ENCODE measurements at regions not wholly inside any gene's neighbourhood (a gene's known extent, or its start where the extent isn't known, plus 50 kb on each side); places are given as distances from the start of the nearest gene placed in this dataset.

DNA sequence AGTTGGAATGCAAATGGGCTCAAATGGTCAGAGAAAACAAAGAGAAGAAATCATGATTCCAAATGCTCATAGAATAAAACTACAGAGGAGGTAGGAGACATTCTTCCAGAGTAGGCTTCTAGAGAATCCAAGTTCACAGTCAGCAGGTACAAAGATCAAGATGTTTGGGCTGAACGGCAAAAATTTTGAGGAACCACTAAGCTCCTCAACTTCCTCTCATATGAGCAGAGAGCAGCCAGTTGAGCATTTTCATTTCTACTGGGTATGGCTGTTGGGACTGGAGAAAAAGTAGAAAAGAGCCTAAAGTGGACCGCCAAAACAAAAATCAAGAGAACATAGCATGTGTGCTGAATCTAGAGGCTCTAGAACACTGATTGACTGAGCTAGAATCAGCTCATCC lies 73.8 kb upstream of the ARID2 start:
- CTCF ChIA-PET = interaction anchor here (0.6 to 1.6 kb wide), 2 partner anchors 10 to 90 kb away, joined by 3 to 4 read pairs; no protein-coding TSS in a partner anchor
- H3K4me3 ChIP-seq (ENCODE audit: low read depth, low read length) = no peak overlapping the region
- POLR2A ChIA-PET = no interaction called here
- TF ChIP-seq, protein P1, sequence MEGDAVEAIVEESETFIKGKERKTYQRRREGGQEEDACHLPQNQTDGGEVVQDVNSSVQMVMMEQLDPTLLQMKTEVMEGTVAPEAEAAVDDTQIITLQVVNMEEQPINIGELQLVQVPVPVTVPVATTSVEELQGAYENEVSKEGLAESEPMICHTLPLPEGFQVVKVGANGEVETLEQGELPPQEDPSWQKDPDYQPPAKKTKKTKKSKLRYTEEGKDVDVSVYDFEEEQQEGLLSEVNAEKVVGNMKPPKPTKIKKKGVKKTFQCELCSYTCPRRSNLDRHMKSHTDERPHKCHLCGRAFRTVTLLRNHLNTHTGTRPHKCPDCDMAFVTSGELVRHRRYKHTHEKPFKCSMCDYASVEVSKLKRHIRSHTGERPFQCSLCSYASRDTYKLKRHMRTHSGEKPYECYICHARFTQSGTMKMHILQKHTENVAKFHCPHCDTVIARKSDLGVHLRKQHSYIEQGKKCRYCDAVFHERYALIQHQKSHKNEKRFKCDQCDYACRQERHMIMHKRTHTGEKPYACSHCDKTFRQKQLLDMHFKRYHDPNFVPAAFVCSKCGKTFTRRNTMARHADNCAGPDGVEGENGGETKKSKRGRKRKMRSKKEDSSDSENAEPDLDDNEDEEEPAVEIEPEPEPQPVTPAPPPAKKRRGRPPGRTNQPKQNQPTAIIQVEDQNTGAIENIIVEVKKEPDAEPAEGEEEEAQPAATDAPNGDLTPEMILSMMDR (IDR thresholded peaks at IDR 0.05; ENCODE audit: insufficient read depth, low read length, missing control alignments) = no peak
- no peak for DNase-seq (ENCODE audit: low read depth, low spot score)

DNA sequence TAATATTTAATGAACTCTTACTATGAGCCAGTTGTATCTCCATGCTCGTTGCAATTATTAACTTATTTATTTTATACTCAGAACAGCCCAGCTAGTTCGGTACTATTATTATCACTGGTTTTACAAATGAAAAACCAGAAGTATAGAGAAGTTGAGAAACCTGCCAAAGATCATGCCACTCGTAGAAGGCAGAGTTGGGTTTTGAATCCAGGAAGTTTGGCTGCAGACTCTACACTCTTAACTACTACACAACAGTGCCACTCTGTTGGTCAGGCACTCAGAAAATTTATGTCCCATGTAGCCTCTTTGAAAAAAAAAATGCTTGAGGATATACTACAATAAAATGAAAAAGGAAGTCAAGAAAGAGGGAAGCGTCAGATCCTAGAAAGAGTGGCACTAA lies 71.5 kb upstream of the ARID2 start:
- TF ChIP-seq, protein P1 (IDR thresholded peaks at IDR 0.05; ENCODE audit: insufficient read depth, low read length, missing control alignments) = no peak
- H3K4me3 ChIP-seq (ENCODE audit: low read depth, low read length) = no peak overlapping the region
- ChIA-PET POLR2A (no interaction called here), CTCF (no interaction called here)
- DNase-seq (ENCODE audit: low read depth, low spot score) = no peak

DNA sequence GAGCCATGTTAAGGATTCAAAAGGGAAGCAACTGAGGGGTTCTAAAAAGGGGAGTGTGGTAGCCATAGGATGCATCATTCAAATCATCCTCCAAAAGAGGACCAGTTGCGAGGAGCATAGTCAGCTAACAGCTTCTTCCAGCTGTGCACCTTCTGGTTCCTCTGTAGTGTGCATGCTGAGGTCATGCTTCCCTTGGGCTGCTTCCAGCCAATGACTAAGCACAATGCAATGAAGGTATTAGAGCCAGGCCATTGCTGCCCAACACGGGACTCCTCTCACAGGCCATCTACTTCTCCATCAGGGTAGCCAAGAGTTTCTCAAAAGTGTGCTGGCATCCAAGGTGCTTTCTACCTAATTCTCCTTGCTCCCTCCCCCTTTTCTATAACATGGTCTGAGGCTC lies 69.2 kb upstream of the ARID2 start:
- ChIA-PET POLR2A (no interaction called here), CTCF (no interaction called here)
- no peak for DNase-seq (ENCODE audit: low read depth, low spot score)
- TF ChIP-seq, protein P1 (IDR thresholded peaks at IDR 0.05; ENCODE audit: insufficient read depth, low read length, missing control alignments) = no peak
- no peak overlapping the region for H3K4me3 ChIP-seq (ENCODE audit: low read depth, low read length)

DNA sequence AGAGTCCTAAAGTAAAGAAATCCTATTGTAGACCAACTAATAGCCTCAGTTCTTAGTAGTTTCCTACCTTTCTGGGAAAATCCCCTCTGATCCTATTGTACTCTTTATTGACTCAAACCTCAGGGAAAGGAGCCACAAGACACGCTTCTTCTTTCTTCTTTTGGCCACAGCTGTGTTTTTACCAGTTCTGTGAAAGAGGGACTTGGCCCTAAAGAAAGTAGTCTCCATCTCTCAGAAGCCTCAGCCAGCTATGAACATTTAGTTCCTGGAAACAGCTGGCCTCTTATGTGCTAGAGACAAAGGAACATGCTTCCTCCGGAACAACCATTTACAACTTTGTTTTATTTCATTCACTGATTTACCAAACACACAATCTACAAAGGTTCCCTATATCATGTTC lies 66.1 kb upstream of the ARID2 start:
- CTCF ChIA-PET = no interaction called here
- no peak for DNase-seq (ENCODE audit: low read depth, low spot score)
- H3K4me3 ChIP-seq (ENCODE audit: low read depth, low read length) = no peak overlapping the region
- TF ChIP-seq, protein P1 (IDR thresholded peaks at IDR 0.05; ENCODE audit: insufficient read depth, low read length, missing control alignments) = no peak
- POLR2A ChIA-PET = no interaction called here

DNA sequence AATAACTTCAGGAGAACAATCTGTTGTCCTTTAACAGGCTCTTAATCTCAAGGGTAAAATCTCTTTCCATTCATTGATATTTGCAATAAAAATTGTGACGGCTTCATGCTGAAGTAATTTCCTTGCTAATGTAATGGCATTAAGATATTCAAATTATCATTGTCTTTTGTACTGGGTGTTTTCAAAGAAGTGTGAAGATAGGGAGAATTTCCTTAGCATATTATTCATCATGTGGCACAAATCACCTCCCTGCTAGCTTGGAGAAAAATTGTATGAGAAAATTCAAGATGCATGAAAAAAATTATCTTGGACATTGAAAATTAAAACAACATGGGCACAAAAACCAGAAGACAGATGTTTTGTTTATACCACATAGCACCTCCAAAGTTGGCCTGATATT lies 63.6 kb upstream of the ARID2 start:
- ChIA-PET POLR2A (no interaction called here), CTCF (no interaction called here)
- H3K4me3 ChIP-seq (ENCODE audit: low read depth, low read length) = no peak overlapping the region
- TF ChIP-seq, protein P1 (IDR thresholded peaks at IDR 0.05; ENCODE audit: insufficient read depth, low read length, missing control alignments) = no peak
- DNase-seq (ENCODE audit: low read depth, low spot score) = no peak

DNA sequence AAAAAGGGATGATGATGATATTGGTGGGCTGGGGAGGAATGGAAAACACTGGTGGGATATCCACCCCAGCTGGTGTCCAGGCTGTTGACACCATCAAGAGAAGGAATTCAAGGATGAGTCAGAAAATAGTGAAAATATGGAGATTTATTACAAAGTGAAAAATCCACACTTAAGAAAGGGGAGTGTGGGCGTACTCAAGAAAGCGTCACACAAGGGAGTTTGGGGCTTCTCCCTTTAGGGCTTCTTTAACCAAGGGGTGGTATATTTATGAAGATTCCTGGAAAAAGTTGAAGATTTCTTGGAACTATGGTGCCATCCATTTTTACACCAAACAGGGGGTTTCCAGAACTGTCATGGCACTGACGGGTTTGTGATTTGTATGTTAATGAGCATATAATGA lies 63.1 kb upstream of the ARID2 start:
- POLR2A ChIA-PET = no interaction called here
- CTCF ChIA-PET = no interaction called here
- H3K4me3 ChIP-seq (ENCODE audit: low read depth, low read length) = no peak overlapping the region
- DNase-seq (ENCODE audit: low read depth, low spot score) = no peak
- TF ChIP-seq, protein P1 (IDR thresholded peaks at IDR 0.05; ENCODE audit: insufficient read depth, low read length, missing control alignments) = no peak
